ENCODE measurements at regions not wholly inside any gene's neighbourhood (a gene's known extent, or its start where the extent isn't known, plus 50 kb on each side); places are given as distances from the start of the nearest gene placed in this dataset.

DNA sequence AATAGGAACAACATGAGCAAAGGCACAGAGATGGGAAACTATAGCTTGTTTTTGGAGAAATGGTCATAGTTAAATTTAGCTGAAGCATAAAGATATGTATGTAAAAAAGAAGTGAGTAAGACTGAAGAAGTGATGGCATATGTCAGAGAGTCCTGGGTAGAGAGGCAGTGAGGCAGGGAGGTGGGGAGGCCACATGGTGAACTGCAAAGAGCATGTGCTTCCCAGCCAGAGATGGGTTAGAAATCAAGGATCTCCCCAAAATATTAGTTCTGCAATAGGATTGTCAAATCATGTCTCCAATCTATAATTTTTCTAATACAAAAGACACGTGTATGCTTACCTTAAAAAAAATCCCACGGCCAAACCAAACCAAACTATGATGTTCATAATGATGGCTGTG, 82.1 kb upstream of the STXBP6 start:
- Mint-ChIP-seq H3K27me3 (ENCODE audit: low read depth in 3 of 3) (peaks cover 13 to 28% (median 15%) of the 10 kb centered on the region in 3 donors), H3K4me1 (peaks cover 7 to 8% of the 10 kb centered on the region in 2 donors)

DNA sequence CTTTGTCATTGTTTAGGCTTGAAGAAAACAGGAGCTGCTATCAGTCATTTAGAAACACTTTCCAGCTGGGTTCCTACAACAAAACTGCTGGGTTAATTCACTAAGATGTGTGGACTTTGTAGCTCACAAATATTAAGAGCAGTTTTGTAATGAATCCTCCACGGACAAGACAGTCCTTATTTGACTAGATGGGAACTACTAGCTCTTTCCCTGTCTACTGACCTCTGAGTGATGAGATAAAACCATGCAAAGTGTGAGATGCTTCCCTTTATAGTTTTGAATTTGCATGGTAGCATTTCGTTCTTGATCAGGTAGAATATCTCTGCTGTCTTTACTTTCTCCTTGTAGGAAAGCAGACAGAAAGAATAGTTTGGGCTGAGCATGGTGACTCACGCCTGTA, 72.9 kb upstream of the STXBP6 start:
- Mint-ChIP-seq H3K27ac (no peak overlapping the region), H3K36me3 (no peaks in the 10 kb centered on the region), H3K9me3 (no peaks in the 10 kb centered on the region), H3K4me1 (no peaks in the 10 kb centered on the region), H3K4me3 (no peak overlapping the region), H3K27me3 (ENCODE audit: low read depth in 3 of 3) (peaks cover 0 to 7% (median 2%) of the 10 kb centered on the region in 3 donors)
- no peak for DNase-seq

More for the DNA sequence above, 82.1 kb upstream of the STXBP6 start:
- no peak for DNase-seq
- Mint-ChIP-seq H3K9me3 (no peaks in the 10 kb centered on the region), H3K36me3 (no peaks in the 10 kb centered on the region), H3K27ac (no peak overlapping the region), H3K4me3 (no peak overlapping the region)

DNA sequence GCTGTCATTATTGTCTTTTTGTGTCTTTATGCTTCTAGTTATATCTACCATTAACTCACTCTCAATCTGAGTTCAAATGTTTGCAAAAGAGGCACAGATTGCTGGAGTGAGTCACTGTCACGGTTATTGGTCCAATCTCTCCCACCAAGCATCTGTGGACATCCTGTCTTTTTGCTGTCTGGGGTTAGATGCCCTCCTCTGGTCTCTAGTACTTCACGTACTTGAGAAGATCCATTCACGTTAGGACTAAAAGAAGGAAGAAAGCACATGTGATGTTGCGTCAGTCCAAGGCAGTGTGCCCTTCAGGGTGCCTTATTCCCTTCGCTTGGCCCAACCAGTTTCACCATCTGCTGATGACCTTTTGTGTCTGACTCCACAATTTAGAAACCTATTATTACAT, 72.3 kb upstream of the STXBP6 start:
- H3K9me3 Mint-ChIP-seq, result no peaks in the 10 kb centered on the region
- H3K27ac Mint-ChIP-seq, result no peak overlapping the region

DNA sequence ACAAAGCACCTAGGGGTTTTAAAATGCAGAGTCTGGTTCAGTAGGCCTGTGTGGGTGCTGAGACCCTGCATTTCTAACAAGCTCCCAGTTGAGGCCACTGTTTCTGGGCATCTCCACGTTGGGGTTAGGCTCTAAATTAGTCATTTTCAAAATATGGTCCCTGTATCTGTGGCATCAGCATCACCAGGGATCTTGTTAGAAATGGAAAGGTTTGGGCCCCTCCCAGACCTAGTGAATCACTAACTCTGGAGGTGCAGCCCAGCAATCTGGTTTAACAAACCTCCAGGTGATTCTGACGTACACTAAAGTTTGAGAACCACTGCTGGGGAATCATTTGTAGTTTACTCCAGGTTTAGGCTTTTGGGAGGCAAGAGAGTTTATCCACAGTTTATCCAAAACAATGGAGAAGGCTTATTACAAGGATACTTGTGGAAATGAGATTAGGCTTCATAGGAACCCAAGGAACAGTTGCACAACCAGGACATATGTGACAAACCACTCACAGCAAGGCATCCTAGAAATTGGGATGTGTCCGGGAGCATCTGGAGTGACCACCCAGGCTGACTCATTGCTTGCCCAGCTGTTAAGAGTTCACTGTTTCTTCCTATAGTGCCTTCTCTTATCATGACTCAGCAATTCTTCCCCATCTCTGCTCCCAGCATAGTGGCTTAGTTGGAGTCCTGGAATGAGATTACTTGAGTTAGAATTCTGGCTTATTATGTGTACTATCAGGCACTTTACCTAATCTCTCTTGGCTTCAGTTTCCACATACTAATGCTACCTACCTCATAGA, 71.6 kb upstream of the STXBP6 start:
- no peak for DNase-seq
- Mint-ChIP-seq H3K27ac (no peak overlapping the region), H3K4me3 (no peak overlapping the region), H3K36me3 (no peaks in the 10 kb centered on the region), H3K27me3 (ENCODE audit: low read depth in 3 of 3) (peaks cover 0 to 4% (median 2%) of the 10 kb centered on the region in 3 donors), H3K9me3 (no peaks in the 10 kb centered on the region), H3K4me1 (no peaks in the 10 kb centered on the region)

More for the DNA sequence above, 72.3 kb upstream of the STXBP6 start:
- DNase-seq, result no peak
- Mint-ChIP-seq H3K27me3 (ENCODE audit: low read depth in 3 of 3) (peaks cover 0 to 7% (median 2%) of the 10 kb centered on the region in 3 donors), H3K36me3 (no peaks in the 10 kb centered on the region), H3K4me3 (no peak overlapping the region), H3K4me1 (no peaks in the 10 kb centered on the region)

DNA sequence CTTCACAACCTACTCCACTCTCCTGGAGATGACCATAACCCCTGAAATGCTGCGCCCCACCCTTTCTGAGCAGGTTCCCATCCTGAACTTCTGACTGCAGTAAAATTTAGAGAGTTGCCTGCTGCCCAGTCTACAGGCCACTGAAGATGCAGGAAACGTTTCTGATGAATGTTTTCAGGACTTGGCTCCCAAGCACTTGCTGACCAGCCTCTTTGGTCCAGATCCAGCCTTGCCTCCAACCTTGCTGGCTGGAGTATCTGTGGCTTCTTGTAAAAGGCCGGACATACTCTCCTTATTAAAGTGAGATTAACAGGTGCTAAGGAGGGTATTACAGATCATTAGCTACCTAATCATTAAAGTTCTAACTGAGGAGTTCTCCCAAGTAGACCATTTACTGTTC, 70.3 kb upstream of the STXBP6 start:
- H3K27ac Mint-ChIP-seq, result no peak overlapping the region
- no peaks in the 10 kb centered on the region for H3K9me3 Mint-ChIP-seq
- H3K4me3 Mint-ChIP-seq, result no peak overlapping the region
- H3K36me3 Mint-ChIP-seq, result no peaks in the 10 kb centered on the region
- no peaks in the 10 kb centered on the region for H3K4me1 Mint-ChIP-seq
- peaks cover under 1 to 4% (median 2%) of the 10 kb centered on the region in 3 donors for H3K27me3 Mint-ChIP-seq (ENCODE audit: low read depth in 3 of 3)
- DNase-seq, result no peak

DNA sequence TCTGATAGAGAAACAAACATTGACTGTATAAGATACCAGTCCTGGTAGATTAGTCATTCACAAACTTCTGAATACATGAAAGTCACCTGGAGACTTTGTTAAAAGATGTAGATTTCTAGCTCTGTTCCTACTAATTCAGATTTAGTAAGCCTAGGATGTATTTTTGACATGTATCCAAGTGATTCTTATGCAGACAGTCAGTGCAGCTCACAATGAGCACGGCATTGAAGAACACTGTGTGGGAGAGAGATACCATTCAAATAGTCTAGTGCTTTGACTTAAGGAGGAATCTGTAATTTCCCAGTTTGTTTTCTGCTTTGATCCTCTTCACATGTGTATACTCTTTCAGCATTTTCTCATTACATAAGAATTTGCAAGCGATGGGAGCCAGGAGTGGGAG, 68.7 kb upstream of the STXBP6 start:
- DNase-seq, result no peak
- Mint-ChIP-seq H3K27me3 (ENCODE audit: low read depth in 3 of 3) (peaks cover under 1 to 7% (median 4%) of the 10 kb centered on the region in 3 donors), H3K4me3 (no peak overlapping the region), H3K9me3 (no peaks in the 10 kb centered on the region), H3K4me1 (no peaks in the 10 kb centered on the region), H3K36me3 (no peaks in the 10 kb centered on the region), H3K27ac (no peak overlapping the region)

DNA sequence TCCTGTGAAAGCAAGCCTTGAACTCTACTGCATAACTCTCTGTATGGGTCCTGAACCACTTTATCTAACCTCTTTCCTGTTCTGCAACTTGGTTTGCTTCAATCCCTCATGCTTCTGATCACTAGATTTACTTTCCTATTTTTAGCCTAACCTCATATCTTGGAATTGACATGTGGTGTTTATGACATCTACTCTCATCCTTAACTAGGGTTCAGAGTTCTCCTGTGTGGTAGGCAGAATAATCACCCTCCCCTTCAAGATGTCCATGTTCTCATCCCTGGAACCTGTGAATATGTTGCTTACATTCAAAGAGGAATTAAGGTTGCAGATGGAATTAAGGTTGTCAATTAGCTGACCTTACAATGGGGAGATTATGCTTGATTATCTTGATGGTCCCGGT, 67.4 kb upstream of the STXBP6 start:
- H3K9me3 Mint-ChIP-seq, result no peaks in the 10 kb centered on the region
- no peaks in the 10 kb centered on the region for H3K36me3 Mint-ChIP-seq
- DNase-seq, result no peak
- H3K27ac Mint-ChIP-seq, result no peak overlapping the region
- no peaks in the 10 kb centered on the region for H3K4me1 Mint-ChIP-seq
- H3K27me3 Mint-ChIP-seq (ENCODE audit: low read depth in 3 of 3), result peaks cover 0 to 8% (median 4%) of the 10 kb centered on the region in 3 donors
- H3K4me3 Mint-ChIP-seq, result no peak overlapping the region

DNA sequence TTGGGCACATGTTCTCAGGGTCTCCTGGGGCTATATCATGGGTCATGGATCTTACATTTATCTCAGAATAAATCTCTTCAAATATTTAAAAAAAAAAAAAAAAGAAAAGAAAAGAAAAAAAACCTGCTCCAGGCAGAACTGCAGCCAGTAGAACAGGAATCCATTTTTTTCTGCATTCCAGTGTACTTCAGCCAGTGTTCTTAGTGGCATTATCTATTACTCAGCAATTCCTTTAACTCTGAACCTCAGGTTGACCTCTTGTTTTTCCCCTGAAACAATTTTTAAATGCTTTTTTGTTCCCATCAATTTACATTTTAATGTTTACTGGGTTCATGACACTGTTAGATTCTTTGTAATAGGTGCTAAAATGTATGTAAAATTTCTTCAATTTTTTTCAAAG, 66.7 kb upstream of the STXBP6 start:
- no peak overlapping the region for H3K27ac Mint-ChIP-seq
- H3K4me1 Mint-ChIP-seq, result no peaks in the 10 kb centered on the region
- H3K9me3 Mint-ChIP-seq, result no peaks in the 10 kb centered on the region
- no peak for DNase-seq
- peaks cover 0 to 8% (median 4%) of the 10 kb centered on the region in 3 donors for H3K27me3 Mint-ChIP-seq (ENCODE audit: low read depth in 3 of 3)
- H3K4me3 Mint-ChIP-seq, result no peak overlapping the region
- H3K36me3 Mint-ChIP-seq, result no peaks in the 10 kb centered on the region

DNA sequence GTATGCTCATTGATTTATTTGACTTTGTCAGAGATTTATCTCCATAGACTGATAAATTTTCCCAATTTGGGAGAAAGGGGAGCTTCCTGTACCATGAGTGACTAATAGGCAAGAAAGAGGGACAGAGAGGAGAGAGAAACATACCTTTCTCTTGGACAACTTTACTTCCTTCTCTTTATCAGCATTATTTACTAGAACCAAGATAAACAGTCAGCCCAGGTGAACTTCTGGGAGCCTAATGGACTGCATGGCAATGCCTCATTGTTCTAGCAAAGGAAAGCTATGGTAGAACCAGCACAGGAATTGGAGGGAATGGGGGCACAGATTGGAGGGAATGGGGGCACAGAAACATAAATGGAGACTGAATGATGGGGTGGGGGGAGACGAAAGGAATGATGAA, 63.4 kb upstream of the STXBP6 start:
- no peak for DNase-seq
- Mint-ChIP-seq H3K4me3 (no peak overlapping the region), H3K27me3 (ENCODE audit: low read depth in 3 of 3) (peaks cover 1 to 11% (median 2%) of the 10 kb centered on the region in 3 donors), H3K4me1 (no peaks in the 10 kb centered on the region), H3K36me3 (no peaks in the 10 kb centered on the region), H3K9me3 (peaks cover 0 to 2% (median 0%) of the 10 kb centered on the region in 6 donors), H3K27ac (no peak overlapping the region)

DNA sequence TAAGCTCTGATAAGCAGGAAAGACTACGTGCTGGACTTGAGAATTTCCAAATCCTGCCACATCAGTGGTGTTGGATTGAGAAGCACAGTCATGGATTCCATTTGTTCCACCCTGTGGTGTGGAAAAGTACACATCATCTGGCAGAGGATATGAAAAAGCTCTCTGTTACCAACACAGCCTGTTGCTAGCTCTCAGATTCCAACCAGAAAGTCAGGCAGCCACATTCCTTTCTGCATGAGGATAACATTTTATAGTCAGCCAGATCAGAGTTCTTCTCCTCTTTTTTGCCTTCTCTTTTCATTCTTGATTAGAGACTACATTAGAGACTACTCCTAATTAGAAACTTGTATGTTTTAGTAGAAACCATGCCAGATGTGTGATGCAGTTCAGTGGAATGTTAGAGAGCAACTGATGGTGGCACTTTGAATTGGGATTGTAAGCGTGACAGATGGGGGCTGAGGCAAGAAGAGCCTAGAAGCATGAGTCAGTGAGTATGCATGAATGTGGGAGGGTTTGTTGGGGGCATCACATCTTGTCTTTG, 61.2 kb upstream of the STXBP6 start:
- H3K36me3 Mint-ChIP-seq, result no peaks in the 10 kb centered on the region
- peaks cover 0 to 5% (median 0%) of the 10 kb centered on the region in 6 donors for H3K9me3 Mint-ChIP-seq
- H3K4me3 Mint-ChIP-seq, result no peak overlapping the region
- peaks cover 1 to 17% (median 2%) of the 10 kb centered on the region in 3 donors for H3K27me3 Mint-ChIP-seq (ENCODE audit: low read depth in 3 of 3)
- no peak for DNase-seq
- H3K4me1 Mint-ChIP-seq, result no peaks in the 10 kb centered on the region
- no peak overlapping the region for H3K27ac Mint-ChIP-seq

DNA sequence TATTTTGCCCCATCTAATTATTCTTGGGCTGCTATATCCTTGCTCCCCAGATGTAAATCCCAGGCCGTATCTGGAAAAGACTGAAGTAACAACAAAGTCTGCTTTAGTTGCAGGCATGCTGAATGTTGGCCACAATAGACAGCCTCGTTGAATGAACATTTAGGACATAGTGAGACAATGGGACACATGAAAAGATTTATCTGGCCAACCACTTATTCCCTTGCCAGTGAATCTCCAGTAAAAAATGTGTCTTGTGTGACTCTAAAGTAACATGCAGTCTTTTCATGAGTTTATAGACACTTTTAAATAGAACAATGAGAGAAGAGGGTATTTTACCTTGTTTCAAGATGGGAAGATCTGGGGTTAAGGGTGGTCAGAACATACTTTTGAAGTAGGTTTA, 60.2 kb upstream of the STXBP6 start:
- Mint-ChIP-seq H3K27ac (no peak overlapping the region), H3K36me3 (no peaks in the 10 kb centered on the region), H3K4me1 (no peaks in the 10 kb centered on the region), H3K27me3 (ENCODE audit: low read depth in 3 of 3) (peaks cover 1 to 22% (median 2%) of the 10 kb centered on the region in 3 donors), H3K4me3 (no peak overlapping the region), H3K9me3 (peaks cover 0 to 5% (median 0%) of the 10 kb centered on the region in 6 donors)
- DNase-seq, result no peak

DNA sequence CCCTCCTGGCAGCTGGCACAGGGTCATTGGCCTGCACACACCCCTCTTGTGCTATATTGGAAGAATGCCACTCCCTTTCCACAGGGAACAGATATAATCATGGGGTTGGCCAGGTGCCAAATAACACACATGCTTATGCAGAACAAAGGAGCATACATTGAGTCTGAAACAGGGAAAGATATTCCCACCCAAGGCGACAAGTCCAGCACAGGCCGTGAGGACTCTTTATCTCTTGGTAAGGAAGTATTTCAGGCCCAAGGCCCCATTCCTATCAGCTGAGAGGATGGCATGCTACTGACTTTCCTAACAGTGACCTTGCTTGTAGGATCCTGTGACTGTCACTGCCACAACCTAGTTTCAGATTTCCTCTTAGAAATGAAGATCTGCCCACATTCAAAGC, 59.0 kb upstream of the STXBP6 start:
- H3K27ac Mint-ChIP-seq, result no peak overlapping the region
- H3K4me3 Mint-ChIP-seq, result no peak overlapping the region
- no peak for DNase-seq
- no peaks in the 10 kb centered on the region for H3K4me1 Mint-ChIP-seq
- no peaks in the 10 kb centered on the region for H3K36me3 Mint-ChIP-seq
- H3K9me3 Mint-ChIP-seq, result peaks cover 0 to 5% (median 0%) of the 10 kb centered on the region in 6 donors
- peaks cover 1 to 17% (median 2%) of the 10 kb centered on the region in 3 donors for H3K27me3 Mint-ChIP-seq (ENCODE audit: low read depth in 3 of 3)

DNA sequence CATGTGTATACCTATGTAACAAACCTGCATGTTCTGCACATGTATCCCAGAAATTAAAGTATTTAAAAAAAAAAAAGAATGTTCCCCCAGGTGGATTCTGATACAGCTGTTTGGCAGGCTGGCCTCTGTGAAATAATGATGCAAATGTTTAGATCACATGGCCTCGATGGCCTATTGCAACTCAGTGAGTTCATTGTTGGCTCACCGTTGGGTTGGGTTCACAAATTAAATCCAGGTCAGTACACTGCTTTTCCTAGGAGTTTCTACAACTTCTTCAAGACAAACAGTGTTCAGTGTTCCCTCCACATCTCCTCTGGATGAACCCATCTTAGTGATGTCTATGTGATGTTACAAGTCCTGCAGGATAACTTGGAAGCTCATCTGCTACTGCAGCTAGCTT, 58.3 kb upstream of the STXBP6 start:
- DNase-seq, result no peak
- H3K27ac Mint-ChIP-seq, result no peak overlapping the region
- peaks cover 0 to 5% (median 0%) of the 10 kb centered on the region in 6 donors for H3K9me3 Mint-ChIP-seq
- H3K4me1 Mint-ChIP-seq, result no peaks in the 10 kb centered on the region
- H3K27me3 Mint-ChIP-seq (ENCODE audit: low read depth in 3 of 3), result peaks cover 0 to 15% (median 2%) of the 10 kb centered on the region in 3 donors
- no peak overlapping the region for H3K4me3 Mint-ChIP-seq
- no peaks in the 10 kb centered on the region for H3K36me3 Mint-ChIP-seq

DNA sequence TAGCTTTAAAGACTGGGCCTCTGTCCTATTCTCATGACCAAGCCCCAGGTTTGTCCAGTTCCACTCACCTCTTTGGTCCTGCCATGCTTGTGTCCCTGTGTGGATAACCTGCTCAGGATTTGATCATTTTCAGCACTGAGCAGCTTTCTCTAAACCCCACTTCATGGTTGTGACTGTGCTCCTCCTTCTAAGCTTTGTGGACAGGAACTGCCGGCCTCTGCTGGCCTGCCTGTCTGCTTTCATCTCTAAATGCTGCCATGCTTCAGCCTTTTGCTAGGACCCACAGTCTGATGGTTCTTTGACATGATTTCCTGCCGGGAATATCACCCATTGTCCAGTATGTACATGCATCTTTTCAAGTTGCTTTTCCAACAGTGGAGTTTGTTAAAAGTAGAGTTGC, 53.9 kb upstream of the STXBP6 start:
- Mint-ChIP-seq H3K27me3 (ENCODE audit: low read depth in 3 of 3) (peaks cover 0 to 13% (median under 1%) of the 10 kb centered on the region in 3 donors), H3K9me3 (peaks cover 0 to 4% (median 0%) of the 10 kb centered on the region in 6 donors), H3K4me1 (no peaks in the 10 kb centered on the region), H3K36me3 (no peaks in the 10 kb centered on the region), H3K27ac (no peak overlapping the region), H3K4me3 (no peak overlapping the region)
- no peak for DNase-seq
